HCT116 (cell line): ENCODE measurements at regions not wholly inside any gene's neighbourhood (a gene's known extent, or its start where the extent isn't known, plus 50 kb on each side); places are given as distances from the start of the nearest gene placed in this dataset.

ENCODE experiments used
- ATAC-seq: fragments of 200-7000 bp; cut with Tn5 transposase; 2 replicates; pipeline ENCODE4 v1.9.1; 2020; ENCODE audit warnings: mild to moderate bottlenecking, moderate library complexity
- BruUV-seq: library from RNA; stranded (reverse); fragments of 400-500 nt; replicated peaks from 2 replicates; lab custom pipeline; 2021; lab: Mats Ljungman, UMichigan
- CTCF ChIA-PET: fragments of 300-600 bp; sonication (Branson Sonifier 250); formaldehyde crosslinking; loops from one replicate; lab custom pipeline; 2021; ENCODE audit warnings: antibody characterized with exemption; lab: Charles Lee
- POLR2A ChIA-PET: fragments of 300-600, 350-600 bp; sonication (Branson Sonifier 250); formaldehyde crosslinking; loops from one replicate; lab custom pipeline; 2021; ENCODE audit warnings: antibody characterized with exemption; lab: Charles Lee
- RAD21 ChIA-PET, 2 experiments: fragments of 300-600 bp; sonication (Branson Sonifier 250); formaldehyde crosslinking; loops; one replicate each; lab custom pipeline; 2023; ENCODE audit warnings: low total read pairs in 2 of 2; ENCODE audit not compliant: uncharacterized antibody in 2 of 2, unreplicated experiment in 2 of 2, low non-redundant PET in 1 of 2; lab: Charles Lee
- DNase-seq: peaks from one replicate; pipeline ENCODE4 v3.0.0-alpha.2; 2010; ENCODE audit warnings: low read depth, low spot score
- H2AFZ ChIP-seq: fragments of 200-600 bp; shearing (Covaris generic), sonication (generic); 2 replicates; pipeline ENCODE4 v1.6.1; 2017; ENCODE audit warnings: low read depth, mixed run types, mixed read lengths, antibody characterized with exemption, low read length; ENCODE audit not compliant: poor library complexity, severe bottlenecking
- H3K27ac ChIP-seq: 2 replicates; pipeline ENCODE4 v1.5.1; 2012; ENCODE audit warnings: low read depth, low read length
- H3K27me3 ChIP-seq: fragments of 200-600 bp; sonication (generic); 2 replicates; pipeline ENCODE4 v1.6.1; 2016; ENCODE audit warnings: mixed run types, low read length, mixed read lengths; ENCODE audit not compliant: insufficient read depth
- H3K36me3 ChIP-seq, 2 experiments: fragments of 200-500 bp in 1 of 2; fragments of 200-600 bp in 1 of 2; sonication (Bioruptor generic) in 1 of 2; sonication (generic) in 1 of 2; 2 replicates each; pipeline versions ENCODE4 v1.5.1 to v1.6.1; 2014 to 2016; ENCODE audit warnings: low read length in 2 of 2, inconsistent platforms in 1 of 2, mixed read lengths in 1 of 2, mixed run types in 1 of 2; ENCODE audit not compliant: insufficient read depth in 2 of 2, control insufficient read depth in 1 of 2
- H3K4me1 ChIP-seq, 2 experiments: fragments of 200-600 bp in 1 of 2; sonication (generic) in 1 of 2; 2 replicates each; pipeline versions ENCODE4 v1.5.1 to v1.6.1; 2012 to 2017; ENCODE audit warnings: low read length in 2 of 2, inconsistent platforms in 1 of 2, mild to moderate bottlenecking in 1 of 2, mixed read lengths in 1 of 2, mixed run types in 1 of 2, moderate library complexity in 1 of 2; ENCODE audit not compliant: insufficient read depth in 2 of 2, control insufficient read depth in 1 of 2
- H3K4me2 ChIP-seq: fragments of 200-600 bp; sonication (generic); 2 replicates; pipeline ENCODE4 v1.6.1; 2017; ENCODE audit warnings: mixed run types, low read length, mixed read lengths
- H3K4me3 ChIP-seq, 2 experiments: fragments of 200-600 bp in 1 of 2; sonication (generic) in 1 of 2; replicated peaks in 1 of 2; 2 replicates each; pipeline ENCODE4 v1.5.1; 2011 to 2016; ENCODE audit warnings: low read length in 2 of 2, control low read depth in 1 of 2, low read depth in 1 of 2, mild to moderate bottlenecking in 1 of 2, mixed read lengths in 1 of 2, mixed run types in 1 of 2
- H3K79me2 ChIP-seq: fragments of 200-600 bp; sonication (generic); 2 replicates; pipeline ENCODE4 v1.6.1; 2017; ENCODE audit warnings: mild to moderate bottlenecking, mixed run types, low read length, moderate library complexity, mixed read lengths; ENCODE audit not compliant: insufficient read depth
- H3K9ac ChIP-seq: fragments of 200-600 bp; sonication (generic); 2 replicates; pipeline ENCODE4 v1.6.1; 2016; ENCODE audit warnings: low read length, mixed read lengths
- H3K9me2 ChIP-seq: fragments of 200-600 bp; sonication (generic), shearing (Covaris generic); 2 replicates; pipeline ENCODE4 v1.6.1; 2017; ENCODE audit warnings: mixed run types, mild to moderate bottlenecking, moderate library complexity; ENCODE audit not compliant: insufficient read depth
- H3K9me3 ChIP-seq, 2 experiments: fragments of 200-500 bp in 1 of 2; fragments of 200-600 bp in 1 of 2; sonication (Bioruptor generic) in 1 of 2; sonication (generic) in 1 of 2; 2 replicates each; pipeline ENCODE4 v1.6.1; 2014 to 2017; ENCODE audit warnings: low read length in 2 of 2, mixed read lengths in 2 of 2, inconsistent platforms in 1 of 2, low read depth in 1 of 2, mild to moderate bottlenecking in 1 of 2, mixed run types in 1 of 2, moderate library complexity in 1 of 2; ENCODE audit not compliant: control insufficient read depth in 1 of 2, insufficient read depth in 1 of 2
- H4K20me1 ChIP-seq: fragments of 200-600 bp; sonication (generic), shearing (Covaris generic); 2 replicates; pipeline ENCODE4 v1.6.1; 2017; ENCODE audit warnings: mixed run types, mild to moderate bottlenecking, moderate library complexity; ENCODE audit not compliant: insufficient read depth
- CBX3 ChIP-seq: IDR thresholded peaks from 2 replicates; pipeline ENCODE4 v1.6.1; 2012; ENCODE audit warnings: low read depth
- CTCF ChIP-seq, 3 experiments: fragments of 200-600 bp in 1 of 3; sonication (generic) in 1 of 3; IDR thresholded peaks in 2 of 3; conservative IDR thresholded peaks in 1 of 3; 2 replicates each; pipeline ENCODE4 v1.5.1; 2012 to 2017; ENCODE audit warnings: low read depth in 2 of 3, low read length in 2 of 3, antibody characterized with exemption in 1 of 3, borderline replicate concordance in 1 of 3, control low read depth in 1 of 3, mild to moderate bottlenecking in 1 of 3, mixed read lengths in 1 of 3, mixed run types in 1 of 3, moderate library complexity in 1 of 3; ENCODE audit not compliant: insufficient read depth in 1 of 3
- EZH2 ChIP-seq: fragments of 200-600 bp; sonication (generic); IDR thresholded peaks from 2 replicates; pipeline ENCODE4 v1.6.1; 2017; ENCODE audit warnings: antibody characterized with exemption, mixed run types
- FOSL1 ChIP-seq: IDR thresholded peaks from 2 replicates; pipeline ENCODE4 v1.6.1; 2012; ENCODE audit warnings: low read depth
- JUND ChIP-seq: IDR thresholded peaks from 2 replicates; pipeline ENCODE4 v1.6.1; 2012
- POLR2A ChIP-seq: IDR thresholded peaks from 2 replicates; pipeline ENCODE4 v1.7.0; 2011; ENCODE audit warnings: borderline replicate concordance; ENCODE audit not compliant: insufficient read depth, insufficient read length; ENCODE audit errors: extremely low read depth
- POLR2AphosphoS5 ChIP-seq: IDR thresholded peaks from 2 replicates; pipeline ENCODE4 v1.6.1; 2011; ENCODE audit warnings: mild to moderate bottlenecking, low read depth, low read length, moderate library complexity
- SIN3A ChIP-seq: IDR thresholded peaks from 2 replicates; pipeline ENCODE4 v1.6.1; 2012; ENCODE audit warnings: low read depth
- SP1 ChIP-seq: IDR thresholded peaks from 2 replicates; pipeline ENCODE4 v1.6.1; 2012; ENCODE audit warnings: low read depth
- SRF ChIP-seq: IDR thresholded peaks from 2 replicates; pipeline ENCODE4 v1.6.1; 2012; ENCODE audit warnings: low read depth
- YY1 ChIP-seq: IDR thresholded peaks from 2 replicates; pipeline ENCODE4 v1.6.1; 2011; ENCODE audit warnings: low read length, low read depth, moderate library complexity, mild to moderate bottlenecking; ENCODE audit not compliant: insufficient replicate concordance; ENCODE audit errors: extremely low read depth
- ZBTB33 ChIP-seq: IDR thresholded peaks from 2 replicates; pipeline ENCODE4 v1.6.1; 2011; ENCODE audit warnings: mild to moderate bottlenecking, low read length, moderate library complexity; ENCODE audit not compliant: insufficient replicate concordance; ENCODE audit errors: extremely low read depth
- ZFX ChIP-seq: fragments of 450-650 bp; IDR thresholded peaks from 2 replicates; pipeline ENCODE4 v1.6.1; 2017
- ZNF274 ChIP-seq: fragments of 200-500 bp; sonication (Bioruptor generic); IDR thresholded peaks from 2 replicates; pipeline ENCODE4 v1.6.1; 2014; ENCODE audit warnings: mild to moderate bottlenecking, low read depth, low read length, inconsistent platforms
- intact Hi-C: fragments of 100-400 bp; cut with micrococcal nuclease; formaldehyde crosslinking; loops from 2 replicates; pipeline ENCODE4 v1.10.0; 2022
- TF ChIP-seq, protein P1 (sequence below): IDR thresholded peaks from 2 replicates; pipeline ENCODE4 v1.6.1; 2012; ENCODE audit warnings: low read depth

GRCh38 chr7:50204581-50204980 lies 99.9 kb upstream of the IKZF1 start:
- H4K20me1 ChIP-seq = no peaks in the 10 kb centered on the region
- no peaks in the 10 kb centered on the region for H3K9me3 ChIP-seq
- TF ChIP-seq SRF (no peak), SP1 (no peak), YY1 (no peak), CTCF (IDR thresholded peaks at IDR 0.05 in 2 of 3, conservative IDR thresholded peaks at IDR 0.05 in 1 of 3; ENCODE audit: borderline replicate concordance in 1 of 3, insufficient read depth in 1 of 3, low read depth in 2 of 3, low read length in 2 of 3) (no peak), FOSL1 (no peak), ZBTB33 (no peak), CBX3 (no peak), JUND (no peak), SIN3A (no peak), ZNF274 (no peak), POLR2A (no peak), ZFX (no peak), EZH2 (no peak), POLR2AphosphoS5 (no peak)
- TF ChIP-seq, protein P1, sequence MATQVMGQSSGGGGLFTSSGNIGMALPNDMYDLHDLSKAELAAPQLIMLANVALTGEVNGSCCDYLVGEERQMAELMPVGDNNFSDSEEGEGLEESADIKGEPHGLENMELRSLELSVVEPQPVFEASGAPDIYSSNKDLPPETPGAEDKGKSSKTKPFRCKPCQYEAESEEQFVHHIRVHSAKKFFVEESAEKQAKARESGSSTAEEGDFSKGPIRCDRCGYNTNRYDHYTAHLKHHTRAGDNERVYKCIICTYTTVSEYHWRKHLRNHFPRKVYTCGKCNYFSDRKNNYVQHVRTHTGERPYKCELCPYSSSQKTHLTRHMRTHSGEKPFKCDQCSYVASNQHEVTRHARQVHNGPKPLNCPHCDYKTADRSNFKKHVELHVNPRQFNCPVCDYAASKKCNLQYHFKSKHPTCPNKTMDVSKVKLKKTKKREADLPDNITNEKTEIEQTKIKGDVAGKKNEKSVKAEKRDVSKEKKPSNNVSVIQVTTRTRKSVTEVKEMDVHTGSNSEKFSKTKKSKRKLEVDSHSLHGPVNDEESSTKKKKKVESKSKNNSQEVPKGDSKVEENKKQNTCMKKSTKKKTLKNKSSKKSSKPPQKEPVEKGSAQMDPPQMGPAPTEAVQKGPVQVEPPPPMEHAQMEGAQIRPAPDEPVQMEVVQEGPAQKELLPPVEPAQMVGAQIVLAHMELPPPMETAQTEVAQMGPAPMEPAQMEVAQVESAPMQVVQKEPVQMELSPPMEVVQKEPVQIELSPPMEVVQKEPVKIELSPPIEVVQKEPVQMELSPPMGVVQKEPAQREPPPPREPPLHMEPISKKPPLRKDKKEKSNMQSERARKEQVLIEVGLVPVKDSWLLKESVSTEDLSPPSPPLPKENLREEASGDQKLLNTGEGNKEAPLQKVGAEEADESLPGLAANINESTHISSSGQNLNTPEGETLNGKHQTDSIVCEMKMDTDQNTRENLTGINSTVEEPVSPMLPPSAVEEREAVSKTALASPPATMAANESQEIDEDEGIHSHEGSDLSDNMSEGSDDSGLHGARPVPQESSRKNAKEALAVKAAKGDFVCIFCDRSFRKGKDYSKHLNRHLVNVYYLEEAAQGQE = no peak
- ChIA-PET CTCF (interaction anchor here (2.9 kb wide), 1 partner anchor 214 kb away, joined by 27 read pairs; no protein-coding TSS in a partner anchor), POLR2A (no interaction called here), RAD21 (no interaction called here)
- no peak overlapping the region for H3K9ac ChIP-seq
- DNase-seq (no peak), ATAC-seq (no peak)
- H3K4me3 ChIP-seq = no peak overlapping the region
- no TSS peak for BruUV-seq
- H3K36me3 ChIP-seq = no peaks in the 10 kb centered on the region
- no peak overlapping the region for H2AFZ ChIP-seq
- H3K79me2 ChIP-seq = no peaks in the 10 kb centered on the region
- H3K27me3 ChIP-seq = no peaks in the 10 kb centered on the region
- intact Hi-C loops = no loop called here
- H3K4me1 ChIP-seq = peaks cover 18 to 35% of the 10 kb centered on the region in 2 experiments; a peak in 3 of 4 replicates
- H3K4me2 ChIP-seq = no peak overlapping the region
- H3K9me2 ChIP-seq = no peaks in the 10 kb centered on the region
- no peak overlapping the region for H3K27ac ChIP-seq
